Effector memory CD4-positive, alpha-beta T cell (primary cell): ENCODE measurements at regions not wholly inside any gene's neighbourhood (a gene's known extent, or its start where the extent isn't known, plus 50 kb on each side); places are given as distances from the start of the nearest gene placed in this dataset.
A peak's percentile ranks its signal among the peaks of the same experiment; 100 is the strongest.

Source experiments
- DNase-seq, 3 donors: peaks; one replicate each; pipeline ENCODE4 v3.0.0-alpha.2; 2020
- H3K27ac ChIP-seq: 2 replicates; pipeline ENCODE4 v1.7.0; 2013; ENCODE audit warnings: mild to moderate bottlenecking, low read length, moderate library complexity; ENCODE audit not compliant: insufficient read depth, poor library complexity, severe bottlenecking
- H3K27me3 ChIP-seq: replicated peaks from 2 replicates; pipeline ENCODE4 v1.7.0; 2013; ENCODE audit warnings: mild to moderate bottlenecking, low read length; ENCODE audit not compliant: insufficient read depth, control insufficient read depth, poor library complexity, severe bottlenecking
- H3K36me3 ChIP-seq: 2 replicates; pipeline ENCODE4 v1.7.0; 2013; ENCODE audit warnings: mild to moderate bottlenecking, low read length, moderate library complexity; ENCODE audit not compliant: control insufficient read depth, insufficient read depth
- H3K4me1 ChIP-seq: 2 replicates; pipeline ENCODE4 v1.7.0; 2013; ENCODE audit warnings: low read length, mild to moderate bottlenecking; ENCODE audit not compliant: control insufficient read depth, insufficient read depth, poor library complexity, severe bottlenecking
- H3K4me3 ChIP-seq: 2 replicates; pipeline ENCODE4 v1.7.0; 2013; ENCODE audit warnings: low read length, low read depth, mild to moderate bottlenecking; ENCODE audit not compliant: insufficient read depth, poor library complexity, severe bottlenecking
- H3K9me3 ChIP-seq: 2 replicates; pipeline ENCODE4 v1.7.0; 2013; ENCODE audit warnings: mild to moderate bottlenecking, low read length, moderate library complexity; ENCODE audit not compliant: control insufficient read depth

DNA sequence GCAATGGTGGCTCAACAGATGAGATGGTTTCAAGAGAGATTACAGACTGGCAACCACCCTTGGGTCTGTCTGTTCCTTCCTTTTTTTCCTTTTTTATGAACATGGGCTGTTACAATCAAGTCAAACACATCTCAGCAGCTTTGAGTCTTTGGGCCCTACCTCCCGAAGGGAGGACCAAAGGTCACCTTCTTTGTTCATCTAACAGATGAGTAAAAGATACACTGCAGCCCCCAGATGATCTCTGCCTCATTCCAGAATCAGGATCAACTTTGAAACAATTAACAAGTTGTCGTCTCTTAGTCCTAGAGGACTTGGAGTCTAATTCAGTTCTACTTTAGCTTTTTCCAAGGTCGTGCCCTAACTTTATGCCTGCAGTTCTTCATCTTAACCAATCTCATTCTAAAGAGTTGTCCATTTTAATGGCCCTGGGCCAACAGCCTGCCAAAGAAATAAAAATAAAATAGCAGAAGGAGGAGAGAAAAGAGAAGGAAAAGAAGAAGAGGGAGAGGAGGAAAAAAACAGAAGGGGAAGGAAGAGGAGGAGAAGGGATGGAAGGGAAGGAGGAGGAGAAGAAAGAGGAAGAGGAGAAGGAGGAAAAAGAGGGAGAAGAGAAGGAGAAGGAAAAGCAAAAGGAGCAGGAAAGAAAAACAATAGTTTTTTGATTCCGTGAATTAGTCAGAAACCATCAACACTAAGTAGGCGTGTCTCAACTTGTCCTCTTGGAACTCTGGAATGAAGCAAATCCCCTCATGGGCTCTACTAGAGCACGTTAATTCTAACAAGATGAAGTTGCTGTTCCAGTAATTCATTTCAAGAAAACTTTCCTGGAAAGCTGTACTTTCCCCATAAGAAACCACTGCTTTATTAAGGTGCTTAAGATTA lies 281.2 kb downstream of the FOXO1 start:
- no peaks in the 10 kb centered on the region for H3K9me3 ChIP-seq
- H3K27ac ChIP-seq: no peak overlapping the region
- H3K27me3 ChIP-seq: no peaks in the 10 kb centered on the region
- DNase-seq: no peak
- H3K36me3 ChIP-seq: no peaks in the 10 kb centered on the region
- H3K4me3 ChIP-seq: no peak overlapping the region
- H3K4me1 ChIP-seq: peaks cover 12% of the 10 kb centered on the region

DNA sequence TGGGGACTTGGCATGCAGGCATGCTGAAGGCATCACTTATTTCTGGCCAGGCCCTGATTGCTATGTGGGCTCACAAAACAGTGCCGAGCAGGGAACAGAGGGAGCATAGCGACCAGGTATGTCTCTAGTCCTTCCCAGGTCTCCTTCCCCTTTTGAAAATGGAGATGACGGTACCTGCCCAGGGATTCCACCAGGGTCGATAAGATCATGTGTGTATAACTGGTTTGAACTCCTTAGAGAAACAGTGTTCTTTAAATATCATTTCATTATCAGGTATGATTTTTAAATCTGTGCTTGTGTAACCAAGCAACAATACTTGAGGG lies 280.6 kb downstream of the FOXO1 start:
- Histone ChIP-seq H3K4me3 (no peak overlapping the region), H3K27ac (no peak overlapping the region), H3K4me1 (peaks cover 12% of the 10 kb centered on the region), H3K9me3 (no peaks in the 10 kb centered on the region), H3K27me3 (no peaks in the 10 kb centered on the region), H3K36me3 (no peaks in the 10 kb centered on the region)
- DNase-seq: no peak

DNA sequence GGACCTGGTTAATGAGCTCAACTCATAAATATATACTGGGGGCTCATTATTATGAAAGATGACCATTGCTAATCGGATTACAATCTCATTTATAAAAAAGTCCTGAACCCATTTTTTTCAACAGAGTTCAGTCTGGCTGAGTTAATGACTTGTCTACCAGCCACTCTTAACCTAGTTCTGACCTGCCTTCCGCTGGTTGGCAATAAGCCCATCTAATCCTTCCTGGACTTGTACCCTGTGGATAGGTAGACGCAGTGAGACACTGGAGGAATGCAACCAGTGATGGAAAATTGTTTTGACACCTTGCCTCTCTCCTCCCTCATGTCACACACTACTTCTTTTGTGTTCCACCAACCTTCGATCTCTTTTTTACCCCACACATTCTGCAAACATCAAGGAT lies 279.9 kb downstream of the FOXO1 start:
- H3K36me3 ChIP-seq: no peaks in the 10 kb centered on the region
- H3K9me3 ChIP-seq: no peaks in the 10 kb centered on the region
- no peak overlapping the region for H3K4me3 ChIP-seq
- DNase-seq: no peak
- no peaks in the 10 kb centered on the region for H3K27me3 ChIP-seq
- no peak overlapping the region for H3K27ac ChIP-seq
- peaks cover 12% of the 10 kb centered on the region for H3K4me1 ChIP-seq

DNA sequence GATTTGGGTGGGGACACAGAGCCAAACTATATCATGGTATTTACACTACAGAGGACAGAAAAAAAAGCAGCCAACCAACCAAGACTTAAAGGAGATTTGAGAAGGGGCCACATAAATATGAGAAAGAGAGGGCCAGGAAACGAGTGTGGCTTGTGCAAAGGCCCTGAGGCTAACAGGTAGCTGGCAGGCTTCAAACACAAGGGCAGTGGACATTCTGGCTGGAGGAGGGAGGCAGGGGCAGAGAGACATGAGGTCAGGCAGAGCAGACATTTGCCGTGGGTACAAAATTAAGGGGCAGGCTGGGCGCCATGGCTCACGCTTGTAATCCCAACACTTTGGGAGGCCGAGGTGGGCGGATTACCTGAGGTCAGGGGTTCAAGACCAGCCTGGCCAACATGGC lies 278.7 kb downstream of the FOXO1 start:
- Histone ChIP-seq H3K27me3 (no peaks in the 10 kb centered on the region), H3K4me1 (peaks cover 12% of the 10 kb centered on the region), H3K36me3 (no peaks in the 10 kb centered on the region), H3K9me3 (no peaks in the 10 kb centered on the region), H3K27ac (no peak overlapping the region), H3K4me3 (no peak overlapping the region)
- DNase-seq: no peak

DNA sequence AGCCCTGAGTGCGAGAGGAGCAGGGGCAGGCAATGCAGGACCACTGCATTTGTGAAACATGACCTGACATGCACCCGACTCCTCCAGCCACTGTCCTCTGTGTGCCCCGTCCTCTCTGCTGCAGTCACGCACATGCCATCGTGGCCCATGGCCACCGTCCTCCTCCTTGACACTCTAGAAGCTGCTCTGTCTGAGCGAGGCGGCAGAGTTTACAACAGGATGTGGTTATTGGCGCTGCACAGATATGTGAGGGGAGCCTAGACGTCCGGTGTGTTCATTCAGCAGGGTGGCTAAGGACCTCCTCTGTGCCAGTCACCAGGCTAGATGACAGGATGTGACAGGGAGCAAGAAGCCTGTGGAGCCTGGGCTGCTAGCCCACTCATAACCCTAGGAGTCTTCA lies 277.8 kb downstream of the FOXO1 start:
- Histone ChIP-seq H3K36me3 (no peaks in the 10 kb centered on the region), H3K27me3 (no peaks in the 10 kb centered on the region), H3K27ac (peak overlapping the region; percentile 90), H3K4me3 (peak overlapping the region; percentile 48), H3K9me3 (no peaks in the 10 kb centered on the region), H3K4me1 (peaks cover 12% of the 10 kb centered on the region)
- peak; percentile 65 to 69 (median 66) for DNase-seq

DNA sequence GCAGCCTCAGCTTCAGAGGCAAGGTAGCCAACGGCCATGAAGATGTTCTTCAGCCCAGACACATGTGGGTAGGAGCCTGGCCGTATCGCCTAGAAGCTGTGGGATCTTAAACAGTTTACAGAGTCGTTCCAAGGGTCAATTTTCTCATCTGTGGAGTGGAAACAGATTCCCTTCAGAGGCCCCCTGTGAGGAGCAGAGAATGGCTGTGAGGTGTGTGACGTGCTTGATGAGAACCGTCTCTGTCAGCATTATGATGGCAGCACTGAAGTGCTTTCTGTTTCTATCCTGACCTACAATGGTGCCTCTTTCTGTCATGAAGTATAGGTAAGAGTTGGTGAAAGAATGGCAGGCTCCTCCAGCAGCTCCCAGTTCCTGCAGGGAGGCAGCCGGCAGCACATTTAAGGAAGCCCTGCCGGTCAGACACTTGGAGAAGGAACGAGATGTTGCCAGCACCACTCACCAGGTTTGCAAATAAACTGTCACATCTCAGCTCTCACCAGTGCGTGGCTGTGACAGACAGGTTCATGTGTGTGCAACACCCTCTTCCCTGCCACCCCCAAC lies 277.3 kb downstream of the FOXO1 start:
- no peaks in the 10 kb centered on the region for H3K9me3 ChIP-seq
- DNase-seq: peak in 1 of 3 donors; percentile 19
- peak overlapping the region; percentile 48 for H3K4me3 ChIP-seq
- H3K36me3 ChIP-seq: no peaks in the 10 kb centered on the region
- peak overlapping the region; percentile 90 for H3K27ac ChIP-seq
- peaks cover 12% of the 10 kb centered on the region for H3K4me1 ChIP-seq
- H3K27me3 ChIP-seq: no peaks in the 10 kb centered on the region

DNA sequence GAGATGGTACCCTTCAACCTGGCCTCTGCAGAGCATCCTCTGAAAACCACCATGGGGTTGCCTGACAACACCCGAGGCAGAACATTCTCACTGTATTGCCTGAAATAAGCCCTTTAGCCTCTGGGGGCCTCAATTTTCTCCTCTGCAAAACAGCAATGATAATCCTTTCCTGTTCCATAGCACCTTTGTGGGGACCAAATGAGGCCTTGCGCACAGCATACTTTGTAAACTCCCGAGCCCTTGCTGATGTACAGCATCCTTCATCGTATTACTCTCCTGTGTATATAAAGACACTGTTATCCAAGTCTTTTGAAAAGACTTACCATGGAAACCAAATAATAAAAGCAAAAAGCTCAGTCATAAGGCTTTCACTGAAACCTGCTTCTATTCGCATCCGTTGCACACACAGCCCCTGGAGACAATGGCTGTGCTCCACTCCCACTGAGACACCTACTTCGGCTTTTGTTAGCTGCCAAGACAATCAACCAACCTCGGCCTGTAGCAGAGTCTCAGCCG lies 276.0 kb downstream of the FOXO1 start:
- Histone ChIP-seq H3K4me1 (peaks cover 12% of the 10 kb centered on the region), H3K27me3 (no peaks in the 10 kb centered on the region), H3K9me3 (no peaks in the 10 kb centered on the region), H3K4me3 (no peak overlapping the region), H3K27ac (no peak overlapping the region), H3K36me3 (no peaks in the 10 kb centered on the region)
- no peak for DNase-seq

DNA sequence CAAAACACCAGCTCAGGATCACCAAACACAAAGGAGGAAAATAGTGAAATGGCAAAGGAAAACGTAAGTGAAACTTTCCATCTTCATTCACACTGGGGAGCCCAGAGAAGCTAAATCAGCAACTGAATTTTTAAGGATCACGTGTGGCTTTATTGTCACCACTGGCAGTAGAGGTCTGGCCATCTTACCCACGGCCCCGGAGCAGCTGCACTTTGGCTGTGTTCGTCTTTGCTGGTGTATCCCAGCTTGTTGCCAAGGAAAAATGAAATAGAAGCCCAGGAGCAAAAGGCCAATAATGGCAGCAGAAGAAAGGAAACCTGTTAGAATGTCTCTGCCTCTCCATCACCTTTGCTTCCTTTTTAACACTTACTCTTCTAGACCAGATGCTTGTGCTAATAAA lies 274.7 kb downstream of the FOXO1 start:
- DNase-seq: no peak
- Histone ChIP-seq H3K27ac (no peak overlapping the region), H3K27me3 (no peaks in the 10 kb centered on the region), H3K4me1 (peaks cover 12% of the 10 kb centered on the region), H3K9me3 (no peaks in the 10 kb centered on the region), H3K4me3 (no peak overlapping the region), H3K36me3 (no peaks in the 10 kb centered on the region)

DNA sequence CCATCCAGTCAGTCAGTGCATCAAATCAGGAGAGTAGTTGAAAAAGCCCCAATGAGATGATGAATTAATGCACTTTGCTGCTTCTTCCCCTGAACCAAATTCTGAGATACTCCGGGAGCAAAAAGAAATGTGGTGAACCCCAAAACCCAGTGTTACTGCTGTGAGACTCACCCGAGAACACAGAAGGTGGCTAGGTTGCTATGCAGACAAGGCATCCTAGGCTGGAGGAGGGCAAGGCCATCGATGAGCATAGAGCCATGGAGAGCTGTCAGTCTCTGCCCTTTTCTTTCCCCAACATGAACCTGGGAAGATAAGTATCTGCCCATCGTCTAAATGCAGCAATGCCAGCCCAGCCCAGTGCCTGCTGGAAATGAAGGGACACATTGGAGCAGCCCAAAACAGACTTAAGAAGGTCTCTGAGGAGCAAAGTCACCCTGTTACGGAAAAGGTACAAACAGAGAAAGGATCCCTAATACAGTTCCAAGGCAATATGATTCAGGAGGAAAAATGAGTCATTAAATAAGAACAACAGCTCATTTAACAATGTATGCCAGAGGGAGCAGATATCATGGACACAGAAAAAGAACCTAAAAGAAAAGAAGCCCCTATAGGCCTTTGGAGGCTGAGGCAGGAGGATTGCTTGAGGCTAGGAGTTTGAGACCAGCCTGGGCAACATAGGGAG lies 272.0 kb downstream of the FOXO1 start:
- Histone ChIP-seq H3K4me3 (no peak overlapping the region), H3K27ac (no peak overlapping the region)

DNA sequence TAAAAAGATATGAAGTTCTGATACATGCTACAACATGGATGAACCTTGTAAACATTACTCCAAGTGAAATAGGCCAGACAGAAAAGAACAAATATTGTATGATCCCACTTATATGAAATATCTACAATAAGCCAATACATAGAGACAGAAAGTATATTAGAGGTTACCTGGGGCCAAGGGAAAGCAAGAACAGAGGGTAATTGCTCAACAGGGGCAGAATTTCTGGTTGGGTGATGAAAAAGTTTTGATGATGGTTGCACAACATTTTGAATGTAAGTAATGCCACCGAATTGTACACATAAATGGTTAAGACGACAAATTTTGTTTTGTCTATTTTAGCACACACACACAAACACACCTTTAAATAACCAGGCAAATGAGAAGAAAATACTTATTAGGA lies 268.4 kb downstream of the FOXO1 start:
- no peak overlapping the region for H3K4me3 ChIP-seq
- H3K4me1 ChIP-seq: no peaks in the 10 kb centered on the region
- H3K27me3 ChIP-seq: no peaks in the 10 kb centered on the region
- no peaks in the 10 kb centered on the region for H3K9me3 ChIP-seq
- no peaks in the 10 kb centered on the region for H3K36me3 ChIP-seq
- no peak overlapping the region for H3K27ac ChIP-seq
- no peak for DNase-seq

More for the DNA sequence above, 272.0 kb downstream of the FOXO1 start:
- H3K36me3 ChIP-seq: no peaks in the 10 kb centered on the region
- H3K4me1 ChIP-seq: peaks cover 3% of the 10 kb centered on the region
- H3K27me3 ChIP-seq: no peaks in the 10 kb centered on the region
- H3K9me3 ChIP-seq: no peaks in the 10 kb centered on the region
- DNase-seq: no peak
